Panc1 (cell line): ENCODE measurements at regions not wholly inside any gene's neighbourhood (a gene's known extent, or its start where the extent isn't known, plus 50 kb on each side); places are given as distances from the start of the nearest gene placed in this dataset.

Experiments
- ATAC-seq: fragments of 200-7000 bp; cut with Tn5 transposase; 2 replicates; pipeline ENCODE4 v1.9.1; 2020; ENCODE audit warnings: mild to moderate bottlenecking, moderate library complexity
- BruUV-seq: library from RNA; stranded (reverse); fragments of 400-500 nt; replicated peaks from 2 replicates; lab custom pipeline; 2021; lab: Mats Ljungman, UMichigan
- CTCF ChIA-PET: fragments of 300-600 bp; sonication (Branson Sonifier 250); formaldehyde crosslinking; loops from one replicate; lab custom pipeline; 2022; ENCODE audit warnings: antibody characterized with exemption; lab: Charles Lee
- POLR2A ChIA-PET: fragments of 300-600 bp; sonication (Branson Sonifier 250); formaldehyde crosslinking; loops from one replicate; lab custom pipeline; 2022; ENCODE audit warnings: antibody characterized with exemption; lab: Charles Lee
- DNase-seq: peaks from one replicate; pipeline ENCODE4 v3.0.0-alpha.2; 2010; ENCODE audit warnings: low read depth, low spot score
- H3K27ac ChIP-seq: 2 replicates; pipeline ENCODE4 v1.5.1; 2011; ENCODE audit warnings: mild to moderate bottlenecking, low read length, inconsistent platforms
- H3K27me3 ChIP-seq: fragments of 200-500 bp; sonication (Bioruptor generic); 2 replicates; pipeline ENCODE4 v1.6.0; 2014; ENCODE audit warnings: low read length, inconsistent platforms; ENCODE audit not compliant: control insufficient read depth, insufficient read depth
- H3K36me3 ChIP-seq: fragments of 200-500 bp; sonication (Bioruptor generic); 2 replicates; pipeline ENCODE4 v1.5.1; 2014; ENCODE audit warnings: inconsistent platforms, mild to moderate bottlenecking, low read length, moderate library complexity; ENCODE audit not compliant: control insufficient read depth, insufficient read depth
- H3K4me1 ChIP-seq: 2 replicates; pipeline ENCODE4 v1.5.1; 2011; ENCODE audit warnings: inconsistent platforms, mild to moderate bottlenecking, low read length, moderate library complexity; ENCODE audit not compliant: control insufficient read depth, insufficient read depth
- H3K4me3 ChIP-seq, 2 experiments: 2 replicates each; pipeline ENCODE4 v1.5.1; 2011 to 2012; ENCODE audit warnings: low read depth in 2 of 2, low read length in 2 of 2, mild to moderate bottlenecking in 2 of 2, inconsistent platforms in 1 of 2, moderate library complexity in 1 of 2
- H3K9me3 ChIP-seq: fragments of 200-500 bp; sonication (Bioruptor generic); 2 replicates; pipeline ENCODE4 v1.5.1; 2014; ENCODE audit warnings: low read depth, mild to moderate bottlenecking, inconsistent platforms, low read length, moderate library complexity; ENCODE audit not compliant: control insufficient read depth, insufficient read depth
- CTCF ChIP-seq: fragments of 450-650 bp; IDR thresholded peaks from 2 replicates; pipeline ENCODE4 v1.5.1; 2017; ENCODE audit warnings: mild to moderate bottlenecking
- POLR2AphosphoS5 ChIP-seq: IDR thresholded peaks from 2 replicates; pipeline ENCODE4 v1.6.1; 2012; ENCODE audit warnings: mild to moderate bottlenecking, low read depth, low read length, moderate library complexity
- REST ChIP-seq, 2 experiments: IDR thresholded peaks; 2 replicates each; pipeline ENCODE4 v1.6.1; 2011 to 2012; ENCODE audit warnings: low read depth in 2 of 2, control low read depth in 1 of 2, low read length in 1 of 2, mild to moderate bottlenecking in 1 of 2, moderate library complexity in 1 of 2; ENCODE audit not compliant: insufficient read depth in 1 of 2
- SIN3A ChIP-seq: IDR thresholded peaks from 2 replicates; pipeline ENCODE4 v1.6.1; 2012; ENCODE audit warnings: low read depth, mild to moderate bottlenecking, low read length, moderate library complexity, borderline replicate concordance; ENCODE audit not compliant: insufficient read depth
- TCF7L2 ChIP-seq: IDR thresholded peaks from 2 replicates; pipeline ENCODE4 v1.6.1; 2011; ENCODE audit warnings: mild to moderate bottlenecking, low read depth, low read length, inconsistent platforms
- in situ Hi-C: cut with HindIII; loops from 2 replicates; pipeline ENCODE4 v1.10.0; 2016; ENCODE audit warnings: low sequenced_read_pairs, low pct_unique_long_range_greater_than_20kb
- intact Hi-C: fragments of 100-400 bp; cut with micrococcal nuclease; formaldehyde crosslinking; loops from one replicate; pipeline ENCODE4 v1.10.0; 2022; ENCODE audit not compliant: unreplicated experiment

- BruUV-seq = no TSS peak
- no peaks in the 10 kb centered on the region for H3K36me3 ChIP-seq
Observed at GRCh38 chr9:96160866-96161265, 141.1 kb downstream of the HSD17B3 start.

GRCh38 chr9:96160168-96160567 is 141.8 kb downstream of the HSD17B3 start:
- POLR2A ChIA-PET = no interaction called here
- Histone ChIP-seq H3K27me3 (no peaks in the 10 kb centered on the region), H3K36me3 (no peaks in the 10 kb centered on the region), H3K4me1 (no peaks in the 10 kb centered on the region), H3K9me3 (no peaks in the 10 kb centered on the region), H3K27ac (no peak overlapping the region), H3K4me3 (no peak overlapping the region)
- intact Hi-C loops (no loop called here), in situ Hi-C loops (no loop called here)
- ATAC-seq (no peak), DNase-seq (no peak)
- CTCF ChIA-PET = no interaction called here
- TF ChIP-seq REST (IDR thresholded peaks at IDR 0.05; ENCODE audit: insufficient read depth in 1 of 2, low read depth in 2 of 2, low read length in 1 of 2) (no peak), SIN3A (no peak), POLR2AphosphoS5 (no peak), TCF7L2 (no peak), CTCF (no peak)
- BruUV-seq = no TSS peak

More at GRCh38 chr9:96160866-96161265, 141.1 kb downstream of the HSD17B3 start:
- in situ Hi-C loops (no loop called here), intact Hi-C loops (no loop called here)
- H3K27ac ChIP-seq = no peak overlapping the region
- no peaks in the 10 kb centered on the region for H3K4me1 ChIP-seq
- no peak for DNase-seq
- ChIA-PET CTCF (no interaction called here), POLR2A (no interaction called here)
- no peak for ATAC-seq
- TF ChIP-seq POLR2AphosphoS5 (no peak), TCF7L2 (no peak), CTCF (no peak), REST (IDR thresholded peaks at IDR 0.05; ENCODE audit: insufficient read depth in 1 of 2, low read depth in 2 of 2, low read length in 1 of 2) (no peak), SIN3A (no peak)
- no peaks in the 10 kb centered on the region for H3K9me3 ChIP-seq
- no peak overlapping the region for H3K4me3 ChIP-seq
- no peaks in the 10 kb centered on the region for H3K27me3 ChIP-seq
